ENCODE measurements at regions not wholly inside any gene's neighbourhood (a gene's known extent, or its start where the extent isn't known, plus 50 kb on each side); places are given as distances from the start of the nearest gene placed in this dataset.

- DNase-seq (ENCODE audit: low spot score), result no peak
- in situ Hi-C loops (cut with MboI; ENCODE audit: low sequenced_read_pairs, unreplicated experiment), result no loop called here
- no peak for TF ChIP-seq CTCF (IDR thresholded peaks at IDR 0.05; ENCODE audit: borderline replicate concordance, control extremely low read depth, extremely low read depth, insufficient read depth, missing control alignments)
Observed at GRCh38 chr14:98592611-98593170, 679.3 kb downstream of the BCL11B start.

DNA sequence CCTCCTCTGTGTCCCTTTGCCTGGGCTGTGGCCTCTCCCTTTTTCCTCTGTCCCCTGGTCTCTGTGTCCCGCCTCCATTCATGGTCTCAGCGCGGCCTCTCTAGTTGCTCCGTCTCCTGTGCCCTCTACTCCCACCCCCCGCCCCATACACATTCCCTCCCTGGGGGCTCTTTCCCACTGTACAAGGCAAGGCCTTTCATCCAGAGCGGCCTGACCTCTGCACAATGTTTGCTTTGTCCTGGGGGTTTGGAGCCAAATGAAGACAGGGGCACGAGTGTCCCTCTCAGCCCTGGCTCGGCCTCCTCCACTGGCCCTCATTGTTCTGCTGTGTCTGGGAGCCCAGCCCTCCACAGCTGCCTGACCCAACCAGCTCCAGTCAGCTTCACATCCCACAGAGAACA lies 678.6 kb downstream of the BCL11B start:
- DNase-seq (ENCODE audit: low spot score), result no peak
- in situ Hi-C loops (cut with MboI; ENCODE audit: low sequenced_read_pairs, unreplicated experiment), result no loop called here
- no peak for TF ChIP-seq CTCF (IDR thresholded peaks at IDR 0.05; ENCODE audit: borderline replicate concordance, control extremely low read depth, extremely low read depth, insufficient read depth, missing control alignments)

GRCh38 chr14:98594156-98594555 lies 677.8 kb downstream of the BCL11B start:
- DNase-seq (ENCODE audit: low spot score), result no peak
- in situ Hi-C loops (cut with MboI; ENCODE audit: low sequenced_read_pairs, unreplicated experiment), result no loop called here
- no peak for TF ChIP-seq CTCF (IDR thresholded peaks at IDR 0.05; ENCODE audit: borderline replicate concordance, control extremely low read depth, extremely low read depth, insufficient read depth, missing control alignments)

- no peak for TF ChIP-seq CTCF (IDR thresholded peaks at IDR 0.05; ENCODE audit: borderline replicate concordance, control extremely low read depth, extremely low read depth, insufficient read depth, missing control alignments)
- in situ Hi-C loops (cut with MboI; ENCODE audit: low sequenced_read_pairs, unreplicated experiment), result no loop called here
- DNase-seq (ENCODE audit: low spot score), result no peak
Observed at GRCh38 chr14:98598576-98598975, 673.4 kb downstream of the BCL11B start.

- TF ChIP-seq CTCF (IDR thresholded peaks at IDR 0.05; ENCODE audit: borderline replicate concordance, control extremely low read depth, extremely low read depth, insufficient read depth, missing control alignments), result no peak
- in situ Hi-C loops (cut with MboI; ENCODE audit: low sequenced_read_pairs, unreplicated experiment), result no loop called here
- DNase-seq (ENCODE audit: low spot score), result no peak
Observed at GRCh38 chr14:98599082-98599481, 672.9 kb downstream of the BCL11B start.

GRCh38 chr14:98602983-98603382 lies 669.0 kb downstream of the BCL11B start:
- TF ChIP-seq CTCF (IDR thresholded peaks at IDR 0.05; ENCODE audit: borderline replicate concordance, control extremely low read depth, extremely low read depth, insufficient read depth, missing control alignments), result no peak
- in situ Hi-C loops (cut with MboI; ENCODE audit: low sequenced_read_pairs, unreplicated experiment), result no loop called here
- no peak for DNase-seq (ENCODE audit: low spot score)

- no peak for DNase-seq (ENCODE audit: low spot score)
- TF ChIP-seq CTCF (IDR thresholded peaks at IDR 0.05; ENCODE audit: borderline replicate concordance, control extremely low read depth, extremely low read depth, insufficient read depth, missing control alignments), result no peak
- in situ Hi-C loops (cut with MboI; ENCODE audit: low sequenced_read_pairs, unreplicated experiment), result no loop called here
Observed at GRCh38 chr14:98605043-98605442, 667.0 kb downstream of the BCL11B start.
